Anterior cingulate cortex (tissue), 58 donors: ENCODE measurements at regions not wholly inside any gene's neighbourhood (a gene's known extent, or its start where the extent isn't known, plus 50 kb on each side); places are given as distances from the start of the nearest gene placed in this dataset.
"Not testable (repeated sequence)": the region's sequence is repeated elsewhere in the genome, so short reads cannot be mapped to it uniquely, and the experiment has no call there.

ENCODE experiments used
- DNase-seq, 58 donors: peaks; one replicate each; lab custom pipeline; 2025; lab: John Stamatoyannopoulos, UW

- DNase-seq: no peak
Measured at GRCh38 chr15:81940467-81941451, 105.1 kb downstream of the MEX3B start.

- no peak for DNase-seq
Measured at GRCh38 chr15:81939604-81940440, 106.0 kb downstream of the MEX3B start.

GRCh38 chr15:81937189-81937588 lies 108.6 kb downstream of the MEX3B start:
- DNase-seq: no peak

GRCh38 chr15:81930582-81931369 lies 115.0 kb downstream of the MEX3B start:
- DNase-seq: no peak

GRCh38 chr15:81929557-81929956 lies 116.3 kb downstream of the MEX3B start:
- no peak for DNase-seq

GRCh38 chr15:81926981-81927380 lies 118.8 kb downstream of the MEX3B start:
- no peak for DNase-seq

GRCh38 chr15:81924729-81925128 lies 121.1 kb downstream of the MEX3B start:
- no peak for DNase-seq

- no peak for DNase-seq
Measured at GRCh38 chr15:81923561-81924350, 122.1 kb downstream of the MEX3B start.

GRCh38 chr15:81922143-81922542 lies 123.7 kb downstream of the MEX3B start:
- DNase-seq: no peak

- no peak for DNase-seq
Measured at GRCh38 chr15:81921163-81921562, 124.7 kb downstream of the MEX3B start.

GRCh38 chr15:81918767-81919166 lies 127.1 kb downstream of the MEX3B start:
- not testable (repeated sequence) for DNase-seq

GRCh38 chr15:81916451-81916850 lies 129.4 kb downstream of the MEX3B start:
- DNase-seq: no peak

GRCh38 chr15:81915990-81916389 lies 129.8 kb downstream of the MEX3B start:
- DNase-seq: no peak

- no peak for DNase-seq
Measured at GRCh38 chr15:81914734-81915256, 131.0 kb downstream of the MEX3B start.

- no peak for DNase-seq
Measured at GRCh38 chr15:81914333-81914732, 131.5 kb downstream of the MEX3B start.

GRCh38 chr15:81911022-81911971 lies 134.5 kb downstream of the MEX3B start:
- no peak for DNase-seq

GRCh38 chr15:81910355-81911021 lies 135.3 kb downstream of the MEX3B start:
- no peak for DNase-seq

- no peak for DNase-seq
Measured at GRCh38 chr15:81909011-81909358, 136.8 kb downstream of the MEX3B start.
